Fibroblast of lung (primary cell): ENCODE measurements at regions not wholly inside any gene's neighbourhood (a gene's known extent, or its start where the extent isn't known, plus 50 kb on each side); places are given as distances from the start of the nearest gene placed in this dataset.

Source experiments
- DNase-seq, 2 donors: peaks; one replicate each; pipeline versions ENCODE4 v3.0.0 to v3.0.0-alpha.2; 2010; ENCODE audit warnings: low read depth in 2 of 2
- H2AFZ ChIP-seq: 2 replicates; pipeline ENCODE4 v1.5.1; 2012; ENCODE audit warnings: low read length, control low read depth, inconsistent platforms
- H3K27ac ChIP-seq: 2 replicates; pipeline ENCODE4 v1.5.1; 2011; ENCODE audit warnings: low read length, control low read depth; ENCODE audit not compliant: insufficient read depth
- H3K27me3 ChIP-seq: 2 replicates; pipeline ENCODE4 v1.5.1; 2011; ENCODE audit warnings: mild to moderate bottlenecking, low read length; ENCODE audit not compliant: control insufficient read depth, insufficient read depth
- H3K36me3 ChIP-seq: 2 replicates; pipeline ENCODE4 v1.5.1; 2011; ENCODE audit warnings: low read length; ENCODE audit not compliant: control insufficient read depth, insufficient read depth
- H3K4me1 ChIP-seq: 2 replicates; pipeline ENCODE4 v1.5.1; 2011; ENCODE audit warnings: low read length; ENCODE audit not compliant: control insufficient read depth, insufficient read depth; ENCODE audit errors: extremely low read depth
- H3K4me2 ChIP-seq: 2 replicates; pipeline ENCODE4 v1.5.1; 2011; ENCODE audit warnings: low read length, control low read depth; ENCODE audit not compliant: insufficient read depth; ENCODE audit errors: extremely low read depth
- H3K4me3 ChIP-seq, 4 experiments: fragments of 200-600 bp in 1 of 4; sonication (generic) in 1 of 4; replicated peaks in 1 of 4; 2 replicates each; pipeline ENCODE4 v1.5.1; 2011 to 2016; ENCODE audit warnings: low read length in 4 of 4, low read depth in 3 of 4, mild to moderate bottlenecking in 3 of 4, control low read depth in 2 of 4, inconsistent platforms in 1 of 4, mixed read lengths in 1 of 4; ENCODE audit not compliant: insufficient read depth in 1 of 4; ENCODE audit errors: control extremely low read depth in 1 of 4
- H3K79me2 ChIP-seq: 2 replicates; pipeline ENCODE4 v1.5.1; 2012; ENCODE audit warnings: mild to moderate bottlenecking, low read length, inconsistent platforms; ENCODE audit not compliant: control insufficient read depth, insufficient read depth
- H3K9ac ChIP-seq: 2 replicates; pipeline ENCODE4 v1.5.1; 2011; ENCODE audit warnings: mild to moderate bottlenecking, low read length, control low read depth; ENCODE audit not compliant: insufficient read depth
- H3K9me3 ChIP-seq: 2 replicates; pipeline ENCODE4 v1.5.1; 2012; ENCODE audit warnings: low read depth, low read length; ENCODE audit not compliant: control insufficient read depth, insufficient read depth
- H4K20me1 ChIP-seq: 2 replicates; pipeline ENCODE4 v1.5.1; 2011; ENCODE audit warnings: low read length; ENCODE audit not compliant: control insufficient read depth, insufficient read depth; ENCODE audit errors: extremely low read depth
- EZH2 ChIP-seq: IDR thresholded peaks from 2 replicates; pipeline ENCODE4 v1.5.1; 2012; ENCODE audit warnings: low read length, control low read depth, mild to moderate bottlenecking; ENCODE audit errors: missing control alignments
- TF ChIP-seq, protein P1 (sequence below), 2 donors: IDR thresholded peaks in 1 of 2; conservative IDR thresholded peaks in 1 of 2; 1 replicate in 1 of 2; 2 replicates in 1 of 2; pipeline ENCODE4 v1.5.1; 2011 to 2012; ENCODE audit warnings: low read length in 2 of 2, control low read depth in 1 of 2, inconsistent platforms in 1 of 2, low read depth in 1 of 2, mild to moderate bottlenecking in 1 of 2

DNA sequence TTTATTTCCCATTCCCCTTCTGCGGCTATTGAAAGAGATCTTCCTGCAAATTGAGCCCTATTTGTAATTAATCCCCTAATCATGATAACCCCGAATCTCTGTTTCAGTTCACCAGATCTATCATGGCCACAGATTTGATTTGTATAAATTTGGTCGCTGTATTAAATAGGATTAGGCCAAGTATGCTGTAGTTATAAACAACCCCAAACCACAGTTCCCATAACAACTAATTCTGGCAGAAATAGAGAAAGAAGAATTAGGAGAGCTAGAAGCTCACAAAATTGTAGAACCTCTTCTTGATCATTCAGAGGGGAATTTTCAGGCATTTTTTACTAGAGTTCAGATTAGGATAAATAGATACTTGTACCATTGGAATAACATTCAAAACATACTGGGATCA, 433.7 kb upstream of the TNP1 start:
- H3K4me1 ChIP-seq, result peaks cover 4% of the 10 kb centered on the region
- no peak overlapping the region for H3K4me2 ChIP-seq
- no peaks in the 10 kb centered on the region for H4K20me1 ChIP-seq
- no peak for TF ChIP-seq EZH2
- TF ChIP-seq, protein P1, sequence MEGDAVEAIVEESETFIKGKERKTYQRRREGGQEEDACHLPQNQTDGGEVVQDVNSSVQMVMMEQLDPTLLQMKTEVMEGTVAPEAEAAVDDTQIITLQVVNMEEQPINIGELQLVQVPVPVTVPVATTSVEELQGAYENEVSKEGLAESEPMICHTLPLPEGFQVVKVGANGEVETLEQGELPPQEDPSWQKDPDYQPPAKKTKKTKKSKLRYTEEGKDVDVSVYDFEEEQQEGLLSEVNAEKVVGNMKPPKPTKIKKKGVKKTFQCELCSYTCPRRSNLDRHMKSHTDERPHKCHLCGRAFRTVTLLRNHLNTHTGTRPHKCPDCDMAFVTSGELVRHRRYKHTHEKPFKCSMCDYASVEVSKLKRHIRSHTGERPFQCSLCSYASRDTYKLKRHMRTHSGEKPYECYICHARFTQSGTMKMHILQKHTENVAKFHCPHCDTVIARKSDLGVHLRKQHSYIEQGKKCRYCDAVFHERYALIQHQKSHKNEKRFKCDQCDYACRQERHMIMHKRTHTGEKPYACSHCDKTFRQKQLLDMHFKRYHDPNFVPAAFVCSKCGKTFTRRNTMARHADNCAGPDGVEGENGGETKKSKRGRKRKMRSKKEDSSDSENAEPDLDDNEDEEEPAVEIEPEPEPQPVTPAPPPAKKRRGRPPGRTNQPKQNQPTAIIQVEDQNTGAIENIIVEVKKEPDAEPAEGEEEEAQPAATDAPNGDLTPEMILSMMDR (conservative IDR thresholded peaks at IDR 0.05 in 1 of 2, IDR thresholded peaks at IDR 0.05 in 1 of 2; ENCODE audit: low read depth in 1 of 2, low read length in 2 of 2), result no peak
- H3K27me3 ChIP-seq, result no peaks in the 10 kb centered on the region
- no peak overlapping the region for H3K27ac ChIP-seq
- peak; percentile 37 to 61 for DNase-seq
- H3K9me3 ChIP-seq, result no peaks in the 10 kb centered on the region
- no peaks in the 10 kb centered on the region for H3K79me2 ChIP-seq
- no peak overlapping the region for H3K9ac ChIP-seq
- no peak overlapping the region for H2AFZ ChIP-seq
- no peaks in the 10 kb centered on the region for H3K36me3 ChIP-seq
- H3K4me3 ChIP-seq, result no peak overlapping the region

DNA sequence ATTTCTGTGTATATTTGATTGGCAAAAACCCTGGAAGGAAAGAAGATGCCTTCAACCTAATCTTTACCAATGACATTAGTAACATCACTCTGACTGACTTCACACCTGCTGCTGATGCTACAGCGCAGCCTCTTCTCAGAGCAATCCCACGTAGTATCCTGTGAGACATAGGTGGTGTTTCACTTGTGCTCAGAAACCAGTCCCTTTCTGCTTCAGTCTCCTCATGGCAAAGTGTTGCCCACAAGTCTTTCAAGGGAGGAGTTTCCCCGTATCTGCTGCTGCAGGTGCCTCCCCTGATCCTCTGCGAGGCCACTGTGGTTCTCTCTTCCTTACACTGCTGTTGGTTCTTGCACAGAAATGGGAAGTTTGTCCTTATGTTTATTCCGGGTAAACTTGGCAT, 433.2 kb upstream of the TNP1 start:
- H4K20me1 ChIP-seq, result no peaks in the 10 kb centered on the region
- no peak overlapping the region for H3K9ac ChIP-seq
- no peak overlapping the region for H3K4me2 ChIP-seq
- no peak overlapping the region for H3K4me3 ChIP-seq
- H3K27me3 ChIP-seq, result no peaks in the 10 kb centered on the region
- no peaks in the 10 kb centered on the region for H3K36me3 ChIP-seq
- H3K4me1 ChIP-seq, result peaks cover 4% of the 10 kb centered on the region
- H3K79me2 ChIP-seq, result no peaks in the 10 kb centered on the region
- TF ChIP-seq EZH2, result no peak
- TF ChIP-seq, protein P1 (conservative IDR thresholded peaks at IDR 0.05 in 1 of 2, IDR thresholded peaks at IDR 0.05 in 1 of 2; ENCODE audit: low read depth in 1 of 2, low read length in 2 of 2), result no peak
- no peak overlapping the region for H2AFZ ChIP-seq
- no peaks in the 10 kb centered on the region for H3K9me3 ChIP-seq
- no peak overlapping the region for H3K27ac ChIP-seq
- DNase-seq, result no peak

DNA sequence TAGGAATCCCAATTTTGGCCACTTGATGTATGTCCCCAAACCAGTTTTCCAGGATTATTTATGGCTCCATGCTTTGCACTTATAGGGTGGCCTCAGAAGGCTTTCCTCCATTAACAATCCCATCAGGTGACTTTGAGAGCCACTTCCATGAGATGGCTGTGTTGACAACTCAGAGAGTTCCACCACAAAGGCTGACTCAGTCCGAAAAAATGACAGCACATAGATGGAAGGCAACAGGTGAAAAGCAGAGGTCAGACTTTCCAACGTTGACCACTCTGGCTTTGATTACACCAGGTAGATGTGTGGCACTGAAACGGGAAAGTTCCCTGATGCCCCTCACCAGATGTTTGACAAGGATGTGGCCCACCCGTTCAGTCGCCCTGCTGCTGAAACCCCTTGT, 431.4 kb upstream of the TNP1 start:
- Histone ChIP-seq H4K20me1 (no peaks in the 10 kb centered on the region), H3K36me3 (no peaks in the 10 kb centered on the region), H3K79me2 (no peaks in the 10 kb centered on the region), H3K4me1 (peaks cover 14% of the 10 kb centered on the region), H3K4me3 (no peak overlapping the region), H3K27ac (no peak overlapping the region), H3K4me2 (no peak overlapping the region), H3K9ac (no peak overlapping the region), H3K27me3 (no peaks in the 10 kb centered on the region), H3K9me3 (no peaks in the 10 kb centered on the region), H2AFZ (no peak overlapping the region)
- TF ChIP-seq EZH2, result no peak
- TF ChIP-seq, protein P1 (conservative IDR thresholded peaks at IDR 0.05 in 1 of 2, IDR thresholded peaks at IDR 0.05 in 1 of 2; ENCODE audit: low read depth in 1 of 2, low read length in 2 of 2), result no peak
- DNase-seq, result no peak
